Mesodermal cell (in vitro differentiated cells): ENCODE measurements at regions not wholly inside any gene's neighbourhood (a gene's known extent, or its start where the extent isn't known, plus 50 kb on each side); places are given as distances from the start of the nearest gene placed in this dataset.

Source experiments
- H3K27ac ChIP-seq: 2 replicates; pipeline ENCODE4 v1.7.0; 2013; ENCODE audit warnings: mild to moderate bottlenecking, low read depth, low read length, moderate library complexity; ENCODE audit not compliant: severe bottlenecking
- H3K36me3 ChIP-seq: 2 replicates; pipeline ENCODE4 v1.7.1; 2013; ENCODE audit warnings: mild to moderate bottlenecking, low read length, moderate library complexity; ENCODE audit not compliant: control insufficient read depth, insufficient read depth
- H3K4me1 ChIP-seq: one replicate; pipeline ENCODE4 v1.7.1; 2013; ENCODE audit warnings: mild to moderate bottlenecking, low read length; ENCODE audit not compliant: insufficient read depth, control insufficient read depth, poor library complexity, severe bottlenecking
- H3K4me3 ChIP-seq: 2 replicates; pipeline ENCODE4 v1.7.0; 2013; ENCODE audit warnings: low read length, control low read depth, mild to moderate bottlenecking; ENCODE audit not compliant: insufficient read depth, poor library complexity, severe bottlenecking; ENCODE audit errors: extremely low read depth
- H3K9me3 ChIP-seq: 2 replicates; pipeline ENCODE4 v1.7.1; 2013; ENCODE audit warnings: mild to moderate bottlenecking, low read length, moderate library complexity; ENCODE audit not compliant: control insufficient read depth
- WGBS, 2 experiments: methylation state at CpG; one replicate each; pipeline ENCODE4 v1.1.5; 2013; ENCODE audit warnings: missing lambda C conversion rate in 2 of 2; ENCODE audit not compliant: insufficient coverage in 2 of 2; 5-methylcytosine and 5-hydroxymethylcytosine counted together

- Histone ChIP-seq H3K27ac (no peak overlapping the region), H3K4me3 (no peak overlapping the region), H3K9me3 (no peaks in the 10 kb centered on the region), H3K36me3 (no peaks in the 10 kb centered on the region), H3K4me1 (no peaks in the 10 kb centered on the region)
- WGBS, 2 experiments, result 83% methylated on average over 1 of the region's 3 CpGs; no CpG with 5 or more reads in 1 of the 2 experiments
Measured at GRCh38 chr3:43207628-43208085, 78.7 kb upstream of the SNRK start.

- H3K9me3 ChIP-seq, result no peaks in the 10 kb centered on the region
- H3K36me3 ChIP-seq, result no peaks in the 10 kb centered on the region
- H3K4me3 ChIP-seq, result no peak overlapping the region
- 81 to 84% methylated on average over 5 to 10 of the region's 10 CpGs for WGBS, 2 experiments
- H3K27ac ChIP-seq, result no peak overlapping the region
- no peaks in the 10 kb centered on the region for H3K4me1 ChIP-seq
Measured at GRCh38 chr3:43206632-43207031, 79.7 kb upstream of the SNRK start.

GRCh38 chr3:43206105-43206504 lies 80.2 kb upstream of the SNRK start:
- Histone ChIP-seq H3K9me3 (no peaks in the 10 kb centered on the region), H3K4me1 (no peaks in the 10 kb centered on the region), H3K4me3 (no peak overlapping the region), H3K36me3 (no peaks in the 10 kb centered on the region), H3K27ac (no peak overlapping the region)
- 68% methylated on average over 4 of the region's 7 CpGs; no CpG with 5 or more reads in 1 of the 2 experiments for WGBS, 2 experiments

GRCh38 chr3:43203022-43203421 lies 83.3 kb upstream of the SNRK start:
- H3K27ac ChIP-seq, result peak overlapping the region; percentile 65
- no peaks in the 10 kb centered on the region for H3K36me3 ChIP-seq
- 43 to 54% methylated on average over 3 of the region's 3 CpGs for WGBS, 2 experiments
- H3K4me1 ChIP-seq, result no peaks in the 10 kb centered on the region
- no peak overlapping the region for H3K4me3 ChIP-seq
- peaks cover 4% of the 10 kb centered on the region for H3K9me3 ChIP-seq

- no peak overlapping the region for H3K27ac ChIP-seq
- no peaks in the 10 kb centered on the region for H3K36me3 ChIP-seq
- no peaks in the 10 kb centered on the region for H3K4me1 ChIP-seq
- peaks cover 4% of the 10 kb centered on the region for H3K9me3 ChIP-seq
- no peak overlapping the region for H3K4me3 ChIP-seq
- 100% methylated on average over 1 of the region's 1 CpG; no CpG with 5 or more reads in 1 of the 2 experiments for WGBS, 2 experiments
Measured at GRCh38 chr3:43201581-43201980, 84.8 kb upstream of the SNRK start.

- H3K27ac ChIP-seq, result no peak overlapping the region
- 75 to 93% methylated on average over 2 to 3 of the region's 3 CpGs for WGBS, 2 experiments
Measured at GRCh38 chr3:43199645-43200306, 86.6 kb upstream of the SNRK start.

GRCh38 chr3:43198791-43199644 lies 87.3 kb upstream of the SNRK start:
- Histone ChIP-seq H3K27ac (no peak overlapping the region), H3K4me1 (no peaks in the 10 kb centered on the region), H3K9me3 (peaks cover 4% of the 10 kb centered on the region), H3K36me3 (no peaks in the 10 kb centered on the region), H3K4me3 (no peak overlapping the region)
- 75 to 83% methylated on average over 1 of the region's 3 CpGs for WGBS, 2 experiments

More at GRCh38 chr3:43199645-43200306, 86.6 kb upstream of the SNRK start:
- Histone ChIP-seq H3K4me3 (no peak overlapping the region), H3K4me1 (no peaks in the 10 kb centered on the region), H3K36me3 (no peaks in the 10 kb centered on the region), H3K9me3 (peaks cover 4% of the 10 kb centered on the region)

GRCh38 chr3:43198301-43198700 lies 88.0 kb upstream of the SNRK start:
- WGBS, 2 experiments, result 55 to 95% methylated on average over 1 to 3 of the region's 3 CpGs
- no peaks in the 10 kb centered on the region for H3K4me1 ChIP-seq
- no peak overlapping the region for H3K4me3 ChIP-seq
- no peak overlapping the region for H3K27ac ChIP-seq
- H3K9me3 ChIP-seq, result peaks cover 4% of the 10 kb centered on the region
- no peaks in the 10 kb centered on the region for H3K36me3 ChIP-seq

GRCh38 chr3:43197181-43197580 lies 89.2 kb upstream of the SNRK start:
- Histone ChIP-seq H3K27ac (no peak overlapping the region), H3K4me3 (no peak overlapping the region), H3K4me1 (peaks cover 2% of the 10 kb centered on the region), H3K36me3 (no peaks in the 10 kb centered on the region), H3K9me3 (peaks cover 4% of the 10 kb centered on the region)
- no CpG with 5 or more reads among the region's 1 CpG for WGBS, 2 experiments

GRCh38 chr3:43196721-43197120 lies 89.6 kb upstream of the SNRK start:
- no peak overlapping the region for H3K4me3 ChIP-seq
- H3K4me1 ChIP-seq, result peaks cover 2% of the 10 kb centered on the region
- H3K27ac ChIP-seq, result no peak overlapping the region
- WGBS, 2 experiments, result 94% methylated on average over 5 to 6 of the region's 6 CpGs
- H3K9me3 ChIP-seq, result peaks cover 4% of the 10 kb centered on the region
- H3K36me3 ChIP-seq, result no peaks in the 10 kb centered on the region

- Histone ChIP-seq H3K4me3 (no peak overlapping the region), H3K9me3 (peaks cover 4% of the 10 kb centered on the region), H3K27ac (no peak overlapping the region), H3K36me3 (no peaks in the 10 kb centered on the region), H3K4me1 (peaks cover 2% of the 10 kb centered on the region)
- WGBS, 2 experiments, result 92 to 95% methylated on average over 2 to 3 of the region's 4 CpGs
Measured at GRCh38 chr3:43195115-43195498, 89.2 kb upstream of the POMGNT2 start.
